ENCODE measurements at regions not wholly inside any gene's neighbourhood (a gene's known extent, or its start where the extent isn't known, plus 50 kb on each side); places are given as distances from the start of the nearest gene placed in this dataset.
"Not testable (repeated sequence)": the region's sequence is repeated elsewhere in the genome, so short reads cannot be mapped to it uniquely, and the experiment has no call there.

- DNase-seq: no peak
These were observed 1093.7 kb downstream of the SLC6A15 start for GRCh38 chr12:83818881-83819280.

DNA sequence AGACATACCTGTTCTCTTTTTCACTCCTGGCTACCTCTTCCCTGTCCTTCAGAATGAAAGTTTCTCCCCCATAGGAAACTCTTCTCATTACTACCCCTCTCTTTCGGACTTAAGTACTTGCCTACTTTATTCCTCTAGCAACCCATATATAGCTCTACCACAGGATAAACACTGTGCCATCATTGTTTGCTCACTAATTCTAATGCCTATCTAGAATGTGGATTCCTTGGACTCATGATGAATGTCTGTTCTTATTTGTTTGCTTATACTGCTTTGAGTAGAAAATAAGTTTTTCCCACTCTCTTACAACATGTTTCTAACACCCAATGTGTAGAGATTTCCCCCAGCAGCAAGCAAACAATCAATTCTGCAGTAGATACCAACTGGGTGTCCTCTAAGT is 1094.9 kb downstream of the SLC6A15 start:
- no peak for DNase-seq

DNA sequence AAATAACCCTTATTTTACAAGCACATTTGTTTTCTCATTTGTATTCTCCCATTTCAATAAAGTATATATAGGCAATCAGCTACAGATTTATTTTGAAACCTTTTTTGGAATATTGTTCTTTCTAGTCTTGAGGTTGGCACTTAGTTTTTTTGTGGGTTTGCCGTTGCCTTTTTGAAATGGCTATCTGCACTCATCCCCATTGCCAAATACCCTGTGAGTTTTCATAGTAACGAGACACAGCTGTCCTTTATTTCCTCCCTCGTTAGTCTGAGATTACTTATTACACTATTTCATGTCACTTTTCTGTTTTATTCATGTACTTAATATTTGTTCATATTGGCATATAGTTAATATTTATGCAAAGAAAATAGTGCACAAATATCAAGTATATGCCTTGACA is 1104.0 kb downstream of the SLC6A15 start:
- no peak for DNase-seq

DNA sequence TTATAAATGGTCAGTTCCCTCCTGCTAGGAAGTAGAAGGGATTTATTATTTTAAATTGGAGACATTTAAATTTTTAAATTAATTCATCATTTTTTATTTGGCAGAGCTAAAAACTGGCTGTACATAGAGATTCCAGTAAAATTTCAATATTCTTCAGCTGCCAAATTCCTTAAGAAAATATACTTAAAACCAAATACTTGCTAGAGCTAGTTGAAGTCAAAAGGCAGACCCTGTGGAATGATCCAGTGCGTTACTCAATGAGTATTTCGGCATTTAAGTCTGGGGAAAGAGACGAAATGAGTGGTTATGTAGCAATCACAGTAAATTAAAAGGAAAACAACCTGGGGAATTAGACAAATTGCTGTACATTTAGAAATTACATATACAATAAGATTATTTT is 1104.7 kb downstream of the SLC6A15 start:
- no peak for DNase-seq

- no peak for DNase-seq
These were observed 1106.7 kb downstream of the SLC6A15 start for GRCh38 chr12:83805873-83806272.

DNA sequence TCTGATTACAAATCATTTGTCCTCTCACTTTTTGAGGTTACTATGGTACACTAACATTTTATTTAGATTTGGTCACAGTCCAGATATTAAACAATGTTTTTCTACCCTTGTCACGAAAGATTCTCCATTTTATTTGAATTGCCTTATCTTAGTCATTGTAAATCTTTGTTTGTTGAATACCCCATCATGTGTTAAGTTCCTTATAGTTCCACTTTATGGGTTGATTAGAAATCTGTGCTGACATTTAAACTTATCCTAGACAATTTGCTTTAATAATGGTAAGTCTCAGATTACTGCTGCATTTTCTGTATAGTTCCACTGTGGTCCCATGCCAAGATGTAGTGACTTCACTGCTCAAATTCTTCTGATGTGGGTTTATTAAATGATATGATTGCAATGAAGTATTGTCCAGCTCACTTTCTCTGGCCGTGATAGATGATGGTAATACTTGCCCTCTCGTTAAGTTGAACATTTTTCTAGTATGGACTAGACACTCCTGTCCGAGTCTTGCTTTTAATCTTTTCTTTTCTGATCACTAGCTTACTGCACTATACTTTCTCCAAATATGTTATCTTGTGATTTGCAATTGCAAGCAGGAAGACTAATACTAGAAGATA is 1107.3 kb downstream of the SLC6A15 start:
- DNase-seq: no peak

GRCh38 chr12:83801972-83802371 is 1110.6 kb downstream of the SLC6A15 start:
- no peak for DNase-seq

DNA sequence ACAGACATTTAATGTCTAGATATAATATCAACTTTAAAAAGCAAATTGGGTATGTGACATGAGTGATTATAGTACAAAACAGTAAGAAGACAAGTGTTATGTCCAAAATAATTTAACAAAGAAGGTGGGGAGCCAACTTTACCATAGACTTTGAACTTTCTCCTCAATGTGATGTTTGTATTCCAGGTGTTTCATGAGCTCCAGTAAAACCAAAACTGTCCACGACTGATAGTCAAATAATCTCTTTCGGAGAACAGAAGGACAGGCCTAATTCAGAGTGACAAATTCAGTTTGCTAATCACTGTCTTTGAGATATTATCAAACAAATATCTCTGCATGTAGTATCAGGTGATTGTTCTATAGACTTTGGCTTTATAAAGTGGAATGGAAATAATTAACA is 1112.6 kb downstream of the SLC6A15 start:
- no peak for DNase-seq

DNA sequence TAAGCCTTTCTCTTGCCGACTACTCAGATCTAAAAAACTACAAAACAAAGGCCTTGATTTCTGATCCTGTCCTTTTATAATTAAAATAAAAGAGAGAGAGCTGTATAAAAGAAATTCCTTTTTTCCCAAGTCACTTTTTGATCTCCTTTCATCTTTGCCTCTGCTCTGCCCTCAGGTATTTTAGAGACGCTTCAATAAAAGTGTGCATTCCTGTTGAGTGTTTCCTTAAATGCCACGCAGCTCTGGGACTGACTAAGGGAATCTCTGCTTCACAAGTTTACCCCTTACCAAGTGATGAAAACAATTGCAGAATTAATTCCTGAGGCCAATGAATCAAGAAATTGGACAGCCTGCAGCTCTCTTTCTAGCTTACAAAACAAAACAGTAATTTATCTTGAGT is 1109.8 kb downstream of the TMTC2 start:
- DNase-seq: no peak

GRCh38 chr12:83793616-83794015 is 1106.9 kb downstream of the TMTC2 start:
- no peak for DNase-seq

GRCh38 chr12:83784298-83784890 is 1097.7 kb downstream of the TMTC2 start:
- no peak for DNase-seq

GRCh38 chr12:83779526-83779925 is 1092.8 kb downstream of the TMTC2 start:
- DNase-seq: no peak

- peak; percentile 65 for DNase-seq
These were observed 1082.4 kb downstream of the TMTC2 start for GRCh38 chr12:83769151-83769550.

GRCh38 chr12:83767723-83768122 is 1081.0 kb downstream of the TMTC2 start:
- no peak for DNase-seq

DNA sequence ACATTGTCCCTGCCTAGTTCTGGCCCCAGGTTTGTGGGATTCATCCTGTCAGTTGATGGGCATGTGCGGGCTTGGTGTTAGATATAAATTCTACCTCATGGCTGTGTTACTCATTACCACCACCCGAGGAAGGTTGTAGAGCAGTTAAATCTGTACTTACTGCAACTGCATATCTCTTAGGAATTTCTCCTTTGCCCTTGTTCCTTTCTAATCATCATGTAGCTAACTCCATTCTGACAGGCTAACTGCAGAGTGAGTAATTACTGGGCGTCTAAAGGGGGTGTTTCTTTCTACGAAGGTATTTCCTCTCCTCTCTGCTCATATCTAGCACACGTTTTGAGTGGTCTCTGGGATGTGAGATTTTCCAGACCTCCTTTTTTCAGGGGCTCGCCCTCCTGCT is 1076.7 kb downstream of the TMTC2 start:
- no peak for DNase-seq

DNA sequence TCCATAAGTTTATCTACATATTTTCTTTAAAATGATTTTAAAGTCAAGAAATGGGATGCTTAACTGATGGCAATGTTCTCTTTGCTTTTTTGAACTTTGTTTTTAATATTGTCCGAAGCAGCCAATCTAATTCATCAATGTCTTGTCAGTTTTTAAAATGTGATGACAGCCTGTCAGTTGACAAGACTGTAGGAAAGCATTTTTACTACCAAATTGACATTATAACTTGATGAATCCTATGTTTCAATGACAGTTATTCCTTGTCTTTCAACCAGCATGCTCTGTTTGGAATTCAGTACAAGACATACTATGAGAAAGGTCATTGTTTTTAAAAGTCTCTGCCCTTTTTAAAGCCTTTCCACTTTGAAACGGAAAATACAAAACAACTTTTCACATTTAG is 1073.2 kb downstream of the TMTC2 start:
- DNase-seq: no peak

GRCh38 chr12:83758888-83759631 is 1072.4 kb downstream of the TMTC2 start:
- no peak for DNase-seq

- DNase-seq: no peak
These were observed 1067.2 kb downstream of the TMTC2 start for GRCh38 chr12:83753904-83754303.

DNA sequence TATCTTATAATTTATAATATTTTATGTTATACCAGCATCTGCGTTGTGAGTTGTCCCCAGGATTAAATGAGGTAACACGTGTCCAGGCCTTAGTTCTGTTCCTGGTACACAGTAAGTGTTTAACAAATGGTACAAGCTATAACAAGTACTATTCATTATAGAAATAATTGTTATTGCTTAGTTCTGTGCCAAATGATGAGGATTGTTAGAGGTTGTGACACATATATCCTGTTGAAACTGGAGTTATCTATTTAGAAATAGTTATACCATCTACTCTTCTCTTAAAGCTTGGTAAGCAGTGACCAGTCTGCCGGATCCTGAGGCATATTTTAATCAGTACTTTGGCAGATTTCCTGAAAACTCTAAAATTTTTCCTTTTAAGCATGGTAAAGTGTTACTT is 1066.5 kb downstream of the TMTC2 start:
- DNase-seq: no peak

DNA sequence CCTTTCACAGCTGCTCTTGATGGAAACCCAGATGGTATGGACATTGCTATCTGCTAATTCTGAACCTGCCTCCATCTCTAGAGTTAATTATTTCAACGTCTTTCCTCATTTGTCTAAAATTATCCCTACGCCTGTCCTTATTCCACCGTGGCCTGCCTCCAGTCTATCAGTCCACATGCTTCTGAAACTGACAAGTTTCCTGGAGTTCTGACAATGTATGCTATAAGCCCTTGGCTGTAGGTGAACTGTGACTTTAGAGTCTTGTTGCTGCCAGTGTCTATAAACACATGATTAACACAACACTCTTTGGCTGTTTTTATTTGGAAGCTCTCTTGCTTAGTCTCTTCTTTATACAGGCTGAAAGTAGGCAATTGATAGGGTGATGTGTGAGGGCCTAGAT is 1052.9 kb downstream of the TMTC2 start:
- DNase-seq: no peak

DNA sequence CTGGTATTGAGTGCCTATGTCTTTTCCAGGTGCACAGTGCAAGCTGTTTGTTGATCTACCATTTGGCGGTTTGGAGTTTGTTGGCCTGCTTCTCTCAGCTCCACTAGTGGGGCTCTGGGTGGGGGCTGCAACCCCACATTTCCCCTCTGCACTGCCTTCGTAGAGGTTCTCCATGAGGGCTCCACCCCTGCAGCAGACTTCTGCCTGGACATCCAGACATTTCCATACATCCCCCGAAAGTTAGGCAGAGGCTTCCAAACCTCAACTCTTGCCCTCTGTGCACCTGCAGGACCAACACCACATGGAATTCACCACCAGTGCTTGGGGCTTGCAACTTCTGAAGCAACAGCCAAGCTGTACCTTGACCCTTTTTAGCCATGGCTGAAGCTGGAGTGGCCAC is 1024.1 kb downstream of the TMTC2 start:
- no peak for DNase-seq

GRCh38 chr12:83709899-83710298 is 1023.2 kb downstream of the TMTC2 start:
- DNase-seq: no peak

GRCh38 chr12:83700838-83701237 is 1014.1 kb downstream of the TMTC2 start:
- DNase-seq: no peak

DNA sequence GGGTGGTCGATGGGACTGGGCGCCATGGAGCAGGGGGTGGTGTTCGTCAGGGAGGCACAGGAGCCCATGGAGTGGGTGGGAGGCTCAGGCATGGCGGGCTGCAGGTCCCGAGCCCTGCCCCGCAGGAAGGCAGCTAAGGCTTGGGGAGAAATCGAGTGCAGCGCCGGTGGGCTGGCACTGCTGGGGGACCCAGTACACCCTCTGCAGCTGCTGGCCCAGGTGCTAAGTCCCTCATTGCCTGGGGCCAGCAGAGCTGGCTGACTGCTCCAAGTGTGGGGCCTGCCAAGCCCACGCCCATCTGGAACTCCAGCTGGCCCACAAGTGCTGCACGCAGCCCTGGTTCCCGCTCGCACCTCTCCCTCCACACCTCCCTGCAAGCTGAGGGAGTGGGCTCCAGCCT is 1009.6 kb downstream of the TMTC2 start:
- not testable (repeated sequence) for DNase-seq
